HG02973 (cell line): ENCODE measurements at regions not wholly inside any gene's neighbourhood (a gene's known extent, or its start where the extent isn't known, plus 50 kb on each side); places are given as distances from the start of the nearest gene placed in this dataset.
A peak's percentile ranks its signal among the peaks of the same experiment; 100 is the strongest.

Source experiments
- ATAC-seq: cut with Tn5 transposase; IDR thresholded peaks from one replicate; pipeline ENCODE4 v1.9.1; 2021; ENCODE audit warnings: moderate library complexity; ENCODE audit not compliant: unreplicated experiment

DNA sequence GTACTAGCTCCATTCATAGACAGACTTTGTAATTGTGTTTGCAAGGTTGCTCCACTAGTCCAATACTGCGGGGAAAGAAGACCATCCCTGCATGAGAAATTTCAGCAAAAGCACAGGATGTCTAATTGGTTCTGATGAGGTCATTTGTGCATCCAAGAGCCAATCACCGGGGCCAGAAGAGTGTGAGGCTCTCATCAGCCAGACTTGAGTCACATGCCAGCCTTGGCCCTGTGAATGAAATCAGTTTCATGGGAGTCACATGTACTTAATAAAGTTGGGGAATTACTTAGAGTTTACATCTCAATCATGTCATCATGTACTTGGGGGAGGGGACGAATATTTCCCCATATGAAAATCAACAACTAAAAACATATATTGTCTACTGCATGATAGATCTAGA is 1236.0 kb downstream of the MAT2B start:
- ATAC-seq, result peak; percentile 34

- peak; percentile 94 for ATAC-seq
Measured at GRCh38 chr5:164742025-164742424, 1236.6 kb downstream of the MAT2B start.

DNA sequence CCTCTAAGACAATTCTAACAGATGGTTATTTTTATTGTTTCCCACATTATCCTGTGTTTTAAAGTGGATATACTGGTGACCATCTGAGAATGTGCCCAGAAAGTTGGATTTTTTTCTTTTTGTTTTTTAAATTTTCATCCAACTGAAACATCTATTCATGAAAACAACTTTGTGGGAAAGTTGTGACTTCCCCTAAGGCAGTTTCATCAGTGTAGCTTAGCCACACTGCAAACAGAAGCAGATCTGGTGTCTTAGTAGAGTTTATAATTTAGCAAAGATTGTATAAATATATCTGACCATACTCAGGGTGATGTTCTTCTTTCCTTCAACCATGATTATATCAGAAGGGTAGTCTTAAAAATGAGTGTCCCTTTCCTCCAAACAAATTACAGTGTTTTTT is 1241.3 kb downstream of the MAT2B start:
- ATAC-seq, result no peak

- ATAC-seq, result no peak
Measured at GRCh38 chr5:164747371-164747770, 1242.0 kb downstream of the MAT2B start.

DNA sequence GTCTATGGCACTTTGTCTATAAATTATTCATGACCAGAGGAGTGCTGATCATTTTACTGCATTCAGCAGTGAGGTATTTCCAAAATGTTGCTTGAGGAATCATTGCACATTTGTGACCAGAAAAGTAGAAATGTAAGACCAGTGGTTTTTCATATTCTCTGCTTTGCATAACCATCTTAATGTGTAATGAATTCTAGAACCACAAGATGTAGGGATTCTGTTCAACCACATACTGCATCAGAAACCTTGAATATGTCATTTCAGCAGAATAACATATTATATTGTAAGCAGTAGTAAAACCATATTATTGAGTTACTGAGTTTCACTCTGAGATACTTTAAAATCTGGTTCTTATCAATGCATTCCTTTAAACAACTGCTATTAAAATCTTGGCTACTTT is 1243.4 kb downstream of the MAT2B start:
- ATAC-seq, result peak; percentile 95

GRCh38 chr5:164753434-164753833 is 1248.0 kb downstream of the MAT2B start:
- ATAC-seq, result no peak

DNA sequence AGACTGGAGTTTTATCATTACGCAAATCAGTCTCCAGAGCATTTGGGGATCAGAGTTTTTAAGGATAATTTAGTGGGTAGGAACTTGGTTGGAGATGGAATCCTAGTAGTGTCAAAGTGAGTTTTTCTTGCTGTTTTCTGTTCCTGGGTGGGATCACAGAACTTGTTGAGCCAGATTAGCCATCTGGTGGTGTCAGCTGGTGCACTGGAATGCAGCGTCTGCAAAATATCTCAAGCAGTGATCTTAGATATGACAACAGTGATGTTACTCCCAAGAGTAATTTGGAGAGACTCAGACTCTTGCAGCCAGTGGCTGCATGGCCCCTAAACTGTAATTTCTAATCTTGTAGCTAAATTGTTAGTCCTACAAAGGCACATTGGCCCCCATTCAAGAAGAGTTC is 1257.8 kb downstream of the MAT2B start:
- ATAC-seq, result no peak

DNA sequence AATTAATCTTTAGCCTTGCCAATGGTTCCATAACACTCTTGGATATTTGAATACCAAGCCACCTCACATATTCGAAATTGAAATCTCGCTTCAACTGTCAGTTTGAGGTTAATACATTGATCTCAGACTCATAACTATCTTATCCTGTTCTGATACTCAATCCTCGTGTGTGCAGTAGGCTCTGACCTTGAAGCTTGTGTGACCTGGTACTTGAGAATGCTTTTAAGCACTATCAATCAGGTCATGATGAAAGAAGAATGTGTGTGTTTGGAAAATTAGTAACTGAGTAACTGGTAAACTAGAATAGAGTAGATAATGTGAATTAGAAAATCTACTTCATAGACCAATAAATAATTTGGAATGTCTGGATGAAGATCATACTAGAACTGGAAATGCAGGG is 1266.7 kb downstream of the MAT2B start:
- no peak for ATAC-seq

- ATAC-seq, result no peak
Measured at GRCh38 chr5:164784230-164784629, 1278.8 kb downstream of the MAT2B start.

- ATAC-seq, result no peak
Measured at GRCh38 chr5:164798110-164798509, 1292.7 kb downstream of the MAT2B start.

- no peak for ATAC-seq
Measured at GRCh38 chr5:164799391-164799790, 1294.0 kb downstream of the MAT2B start.

DNA sequence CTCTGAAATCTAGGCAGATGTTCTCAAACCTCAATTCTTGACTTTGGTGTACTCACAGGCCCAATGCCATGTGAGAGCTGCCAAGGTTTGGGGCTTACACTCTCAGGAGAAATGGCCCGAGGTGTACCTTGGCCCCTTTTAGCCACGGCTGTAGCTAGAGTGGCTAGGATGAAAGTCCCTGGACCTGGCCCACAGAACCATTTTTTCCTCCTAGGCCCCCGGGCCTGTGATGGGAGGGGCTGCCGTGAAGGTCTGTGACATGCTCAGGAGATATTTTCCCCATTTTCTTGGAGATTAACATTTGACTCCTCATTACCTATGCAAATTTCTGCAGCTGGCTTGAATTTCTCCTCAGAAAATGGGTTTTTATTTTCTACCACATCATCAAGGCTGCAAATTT is 1296.5 kb downstream of the MAT2B start:
- ATAC-seq, result no peak

GRCh38 chr5:164809821-164810220 is 1304.4 kb downstream of the MAT2B start:
- ATAC-seq, result peak; percentile 98

DNA sequence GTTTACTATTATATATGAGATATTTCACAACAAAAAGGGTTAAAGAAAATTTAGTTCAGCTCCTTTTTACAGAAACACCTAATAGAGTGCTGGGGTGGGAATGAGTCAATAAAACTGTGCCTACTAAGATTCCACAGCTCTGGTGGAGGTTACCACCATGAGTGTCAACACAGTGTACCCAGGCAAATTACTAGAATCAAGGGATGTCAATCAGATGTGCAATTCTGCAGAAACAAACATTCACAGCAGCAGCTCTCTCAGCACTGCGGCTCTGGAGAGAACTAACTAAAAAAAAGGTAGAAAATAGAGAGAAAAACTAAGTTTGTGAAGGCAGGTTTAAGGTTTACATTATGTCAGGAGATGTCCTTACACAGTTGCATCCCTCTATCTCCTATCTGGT is 1313.0 kb downstream of the MAT2B start:
- ATAC-seq, result no peak

DNA sequence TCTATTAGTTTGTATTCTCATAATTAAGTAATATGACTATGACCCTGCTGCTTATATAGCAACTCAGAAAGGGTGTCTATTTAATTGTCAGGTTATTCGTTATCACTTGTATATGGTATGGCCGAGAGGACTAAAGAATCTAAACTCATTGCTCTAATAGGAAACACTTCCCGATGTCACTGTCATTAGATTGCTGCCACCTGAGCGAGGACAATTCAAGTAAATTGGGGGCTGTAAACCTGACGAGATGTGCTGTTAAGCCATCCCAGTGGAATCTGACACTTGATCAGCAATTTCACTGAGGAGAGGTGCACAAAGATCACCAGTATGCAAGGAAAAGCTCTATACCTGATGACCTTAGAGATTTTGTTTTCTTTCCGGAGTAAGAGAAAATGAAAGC is 1319.3 kb downstream of the MAT2B start:
- no peak for ATAC-seq

DNA sequence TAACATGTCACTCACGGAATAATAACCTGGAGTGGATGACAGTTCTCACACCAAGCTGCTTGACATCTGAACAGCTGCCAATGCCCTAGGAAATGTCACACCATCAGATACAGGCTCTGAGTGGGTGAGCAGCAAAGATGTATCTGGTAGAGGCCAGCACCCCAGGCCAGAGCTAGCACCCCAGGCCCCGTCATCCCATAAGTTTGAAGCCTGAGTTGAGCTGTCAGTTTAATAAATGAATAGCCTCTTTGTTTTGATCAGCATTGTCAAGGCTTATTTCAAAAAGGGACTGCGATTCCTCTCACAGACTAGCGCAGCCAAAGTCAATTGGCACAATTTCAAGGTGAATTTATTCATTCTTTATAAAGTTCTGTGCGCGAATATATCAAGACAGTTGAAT is 1327.1 kb downstream of the MAT2B start:
- no peak for ATAC-seq

- ATAC-seq, result no peak
Measured at GRCh38 chr5:164844348-164844747, 1338.9 kb downstream of the MAT2B start.

- no peak for ATAC-seq
Measured at GRCh38 chr5:164860896-164861295, 1355.5 kb downstream of the MAT2B start.

DNA sequence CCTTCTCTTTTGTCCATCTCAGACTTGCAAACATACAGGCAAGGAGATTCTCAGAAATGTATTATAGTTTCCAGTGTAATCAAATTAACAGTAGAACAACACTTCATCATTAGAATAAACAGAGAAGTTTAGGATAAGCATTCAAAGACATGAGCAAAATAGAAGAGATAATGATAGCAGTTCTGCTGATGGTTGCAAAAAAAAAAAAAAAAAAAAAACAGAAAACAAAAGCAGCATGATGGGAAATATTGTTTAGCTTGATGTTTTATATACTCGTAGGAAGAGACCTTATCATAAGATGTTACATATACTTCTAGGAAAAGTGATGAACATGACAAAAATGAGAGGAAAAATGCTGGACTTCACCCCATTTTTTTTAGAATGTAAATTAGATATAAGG is 1356.2 kb downstream of the MAT2B start:
- ATAC-seq, result no peak

DNA sequence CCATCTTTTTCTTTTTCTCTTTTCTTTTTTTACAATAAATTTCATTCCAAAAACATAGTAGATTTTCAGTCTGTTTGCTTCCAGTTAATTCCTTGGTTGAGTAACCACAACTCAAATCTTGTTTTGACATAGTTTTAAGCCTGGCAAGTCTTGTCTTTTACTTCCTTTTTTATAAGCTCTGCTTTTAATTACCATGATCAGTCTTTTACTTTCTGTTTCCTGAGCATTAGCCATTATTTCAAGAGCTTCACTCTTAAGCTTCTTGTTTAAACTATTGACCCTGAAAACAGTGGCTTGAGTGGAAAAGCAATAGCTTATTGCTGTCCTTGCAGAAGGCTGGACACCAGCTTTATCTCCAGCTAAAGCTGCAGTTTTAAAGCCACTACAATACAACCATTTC is 1363.3 kb downstream of the MAT2B start:
- ATAC-seq, result no peak

DNA sequence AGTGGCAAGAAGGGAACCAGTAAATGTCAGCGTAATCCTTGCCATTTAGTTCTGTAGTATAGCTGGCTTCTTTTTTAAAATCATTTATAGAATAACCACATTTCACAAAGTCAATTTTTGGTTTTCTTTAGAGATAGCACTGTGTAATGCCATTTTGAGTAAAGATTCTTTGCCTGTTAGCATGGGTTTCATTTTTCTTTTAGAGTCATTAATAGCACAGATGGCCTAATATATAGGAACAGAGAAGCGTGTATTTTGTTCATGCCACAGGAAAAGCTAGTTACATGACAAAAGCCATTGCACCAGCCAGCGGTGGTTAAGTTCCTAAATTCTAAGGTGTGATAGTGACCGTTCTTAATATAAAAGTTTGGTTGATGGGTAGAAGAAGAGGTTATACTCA is 1363.9 kb downstream of the MAT2B start:
- no peak for ATAC-seq

DNA sequence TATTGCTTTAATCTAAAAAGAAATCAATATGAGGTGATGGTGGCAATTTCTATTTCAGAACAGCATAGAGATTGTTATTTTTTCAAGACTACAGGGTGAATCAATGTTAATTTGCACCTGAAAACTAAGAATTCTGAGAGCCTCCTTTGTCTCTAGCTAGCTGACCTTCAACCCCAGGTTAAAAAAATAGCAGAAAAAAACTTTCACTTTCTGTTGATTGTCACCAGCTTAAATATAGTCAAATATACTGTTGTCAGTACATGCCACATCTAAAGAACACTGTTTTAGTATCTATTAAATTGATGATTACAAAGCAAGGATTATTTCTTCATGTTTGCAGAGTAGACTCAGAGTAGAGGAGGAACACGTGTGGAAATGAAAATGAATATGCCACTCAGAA is 1371.4 kb downstream of the MAT2B start:
- ATAC-seq, result no peak

GRCh38 chr5:164881442-164881841 is 1376.0 kb downstream of the MAT2B start:
- no peak for ATAC-seq

DNA sequence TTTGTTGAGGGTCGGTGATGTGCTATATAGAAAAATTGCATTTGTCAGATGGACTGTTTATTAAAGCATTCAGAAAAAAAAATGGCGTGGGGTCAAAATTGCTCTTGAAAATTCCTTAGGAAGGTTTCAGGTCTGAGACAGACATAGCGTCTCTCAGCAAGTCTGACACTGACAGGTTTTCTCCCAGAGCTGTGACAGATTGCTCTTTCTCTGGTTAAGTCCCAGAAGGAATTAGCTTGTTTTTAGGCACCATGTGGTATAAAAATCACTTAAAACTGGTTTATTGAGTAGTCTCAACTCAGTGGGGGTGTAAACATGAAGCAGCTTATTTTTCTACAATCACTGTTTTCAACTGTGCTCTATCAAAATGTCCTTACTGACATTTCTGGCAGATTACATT is 1379.8 kb downstream of the MAT2B start:
- ATAC-seq, result no peak
